ENCODE measurements at regions not wholly inside any gene's neighbourhood (a gene's known extent, or its start where the extent isn't known, plus 50 kb on each side); places are given as distances from the start of the nearest gene placed in this dataset.

- no peak for TF ChIP-seq CTCF (IDR thresholded peaks at IDR 0.05; ENCODE audit: low read depth, low read length)
- no peak overlapping the region for H3K4me3 ChIP-seq (ENCODE audit: low read depth, low read length)
Measured at GRCh38 chr6:148044261-148044751, 298.3 kb upstream of the SASH1 start.

- no peak for TF ChIP-seq CTCF (IDR thresholded peaks at IDR 0.05; ENCODE audit: low read depth, low read length)
Measured at GRCh38 chr6:148044921-148045320, 297.7 kb upstream of the SASH1 start.

GRCh38 chr6:148053209-148053608 lies 289.4 kb upstream of the SASH1 start:
- TF ChIP-seq CTCF (IDR thresholded peaks at IDR 0.05; ENCODE audit: low read depth, low read length) = no peak
- no peak overlapping the region for H3K4me3 ChIP-seq (ENCODE audit: low read depth, low read length)

More at GRCh38 chr6:148044921-148045320, 297.7 kb upstream of the SASH1 start:
- no peak overlapping the region for H3K4me3 ChIP-seq (ENCODE audit: low read depth, low read length)

GRCh38 chr6:148053796-148054195 lies 288.8 kb upstream of the SASH1 start:
- TF ChIP-seq CTCF (IDR thresholded peaks at IDR 0.05; ENCODE audit: low read depth, low read length) = no peak
- H3K4me3 ChIP-seq (ENCODE audit: low read depth, low read length) = no peak overlapping the region

GRCh38 chr6:148054219-148054618 lies 288.4 kb upstream of the SASH1 start:
- no peak for TF ChIP-seq CTCF (IDR thresholded peaks at IDR 0.05; ENCODE audit: low read depth, low read length)
- no peak overlapping the region for H3K4me3 ChIP-seq (ENCODE audit: low read depth, low read length)

GRCh38 chr6:148055419-148055818 lies 287.2 kb upstream of the SASH1 start:
- no peak overlapping the region for H3K4me3 ChIP-seq (ENCODE audit: low read depth, low read length)
- TF ChIP-seq CTCF (IDR thresholded peaks at IDR 0.05; ENCODE audit: low read depth, low read length) = no peak

- no peak for TF ChIP-seq CTCF (IDR thresholded peaks at IDR 0.05; ENCODE audit: low read depth, low read length)
- no peak overlapping the region for H3K4me3 ChIP-seq (ENCODE audit: low read depth, low read length)
Measured at GRCh38 chr6:148059869-148060268, 282.8 kb upstream of the SASH1 start.

Data from WI38 (cell line).